DLD1 (cell line): ENCODE measurements at regions not wholly inside any gene's neighbourhood (a gene's known extent, or its start where the extent isn't known, plus 50 kb on each side); places are given as distances from the start of the nearest gene placed in this dataset.

Experiments used
- in situ Hi-C: cut with HindIII; loops from 2 replicates; pipeline ENCODE4 v1.10.0; 2017; ENCODE audit warnings: low sequenced_read_pairs

- in situ Hi-C loops = no loop called here
Observed at GRCh38 chr6:164258421-164258820, 843.9 kb downstream of the QKI start.

- in situ Hi-C loops = no loop called here
Observed at GRCh38 chr6:164252948-164253347, 838.4 kb downstream of the QKI start.

DNA sequence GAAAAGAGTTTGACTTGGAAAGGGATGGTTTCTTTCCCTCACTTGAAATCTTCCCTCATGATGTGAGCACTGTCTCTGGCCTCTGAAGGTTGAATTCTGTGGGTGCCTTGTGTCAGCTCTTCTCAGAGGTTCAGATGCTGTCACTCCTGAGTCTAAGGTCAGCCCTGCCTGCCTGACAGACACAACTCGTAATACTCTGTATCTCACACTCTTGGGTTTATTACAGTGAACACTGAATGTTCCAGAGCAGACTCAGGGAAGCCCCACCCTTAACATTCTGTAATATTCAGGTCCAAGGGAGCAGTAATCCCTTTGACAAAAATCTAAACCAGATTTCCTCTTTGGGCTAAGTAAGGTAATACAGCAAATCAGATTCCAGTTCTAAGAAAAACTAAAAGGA, 837.8 kb downstream of the QKI start:
- in situ Hi-C loops = no loop called here

DNA sequence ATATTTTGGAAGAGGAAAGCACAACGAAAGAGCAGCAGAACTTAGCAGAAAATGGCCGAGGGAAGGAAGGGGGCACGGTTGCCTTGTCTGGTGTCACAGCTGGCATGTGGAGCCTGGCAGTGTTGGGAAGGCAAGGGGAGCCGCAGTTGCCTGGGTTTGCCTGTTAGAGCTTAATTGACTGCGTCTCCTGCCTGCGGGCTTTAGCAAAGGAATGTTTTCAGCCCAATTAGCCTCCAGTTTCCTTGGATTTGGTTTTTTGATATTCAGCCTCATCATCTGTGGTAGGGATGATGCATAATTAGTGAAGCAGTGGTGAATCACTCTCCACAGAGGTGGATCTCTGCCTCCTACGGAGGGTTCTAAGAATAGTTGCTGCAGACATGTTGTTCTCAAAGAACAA, 832.6 kb downstream of the QKI start:
- in situ Hi-C loops = no loop called here

- in situ Hi-C loops = no loop called here
Observed at GRCh38 chr6:164246082-164246481, 831.6 kb downstream of the QKI start.

GRCh38 chr6:164243949-164244348, 829.4 kb downstream of the QKI start:
- in situ Hi-C loops = no loop called here

- in situ Hi-C loops = no loop called here
Observed at GRCh38 chr6:164243012-164243610, 828.6 kb downstream of the QKI start.

DNA sequence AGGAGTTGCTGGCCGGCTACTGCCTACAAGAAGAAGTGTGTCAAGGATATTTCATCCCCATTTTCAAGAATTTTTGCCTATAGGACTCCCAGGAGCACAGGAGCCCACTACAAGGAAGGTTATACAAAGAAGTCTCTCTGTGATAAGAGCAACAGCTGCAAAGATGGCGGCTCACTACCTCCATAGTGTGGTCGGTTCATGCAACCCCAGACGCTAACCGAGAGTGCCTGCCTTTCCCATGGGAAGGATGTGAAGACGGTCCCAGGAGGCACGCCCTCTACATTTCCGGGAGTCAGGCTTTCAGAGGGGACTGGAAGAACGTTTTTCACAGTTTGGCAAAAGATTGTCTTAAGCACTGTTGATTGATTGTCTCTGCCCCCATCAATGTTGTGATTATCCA, 816.3 kb downstream of the QKI start:
- in situ Hi-C loops = no loop called here

DNA sequence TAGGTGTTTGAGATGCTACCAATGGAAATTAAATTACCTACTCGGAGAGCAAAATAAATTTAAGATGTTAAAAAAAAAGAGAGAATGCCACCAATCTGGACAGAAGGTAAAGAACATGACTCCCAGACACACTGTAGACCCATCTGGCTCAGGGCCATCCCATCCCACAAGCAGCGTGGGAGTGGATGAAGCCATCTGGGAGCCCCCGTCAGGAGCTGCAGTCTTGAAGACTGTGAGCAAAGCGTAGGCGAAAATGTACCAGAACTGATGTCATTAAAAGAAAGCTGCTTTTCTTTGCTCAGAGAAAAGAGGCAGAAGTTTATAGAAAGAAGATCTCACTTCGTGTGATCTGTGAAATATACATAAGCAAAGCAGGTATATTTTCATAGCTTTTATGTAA, 815.7 kb downstream of the QKI start:
- in situ Hi-C loops = no loop called here

- in situ Hi-C loops = no loop called here
Observed at GRCh38 chr6:164229716-164230115, 815.2 kb downstream of the QKI start.

- in situ Hi-C loops = no loop called here
Observed at GRCh38 chr6:164227952-164228522, 813.5 kb downstream of the QKI start.

DNA sequence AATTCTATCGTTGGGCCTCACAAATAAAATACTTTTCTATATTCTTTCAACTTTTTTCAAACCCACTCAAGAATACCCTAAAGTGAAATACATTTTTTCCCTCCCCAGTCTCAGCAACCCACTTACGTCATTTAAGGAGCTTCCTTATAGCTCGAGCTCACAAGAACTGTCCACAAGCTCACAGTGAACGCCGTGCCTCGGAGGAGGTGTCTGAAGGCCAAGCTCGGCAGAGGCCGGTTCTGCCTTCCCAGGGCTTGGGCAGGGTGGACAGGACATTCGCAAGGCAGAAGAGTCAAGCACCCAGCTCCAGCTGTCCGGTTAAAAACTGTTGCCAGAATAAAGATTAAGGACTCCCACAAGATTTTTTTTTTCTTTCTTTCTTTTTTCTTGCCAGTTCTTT, 802.3 kb downstream of the QKI start:
- in situ Hi-C loops = no loop called here

GRCh38 chr6:164216368-164216767, 801.9 kb downstream of the QKI start:
- in situ Hi-C loops = no loop called here

DNA sequence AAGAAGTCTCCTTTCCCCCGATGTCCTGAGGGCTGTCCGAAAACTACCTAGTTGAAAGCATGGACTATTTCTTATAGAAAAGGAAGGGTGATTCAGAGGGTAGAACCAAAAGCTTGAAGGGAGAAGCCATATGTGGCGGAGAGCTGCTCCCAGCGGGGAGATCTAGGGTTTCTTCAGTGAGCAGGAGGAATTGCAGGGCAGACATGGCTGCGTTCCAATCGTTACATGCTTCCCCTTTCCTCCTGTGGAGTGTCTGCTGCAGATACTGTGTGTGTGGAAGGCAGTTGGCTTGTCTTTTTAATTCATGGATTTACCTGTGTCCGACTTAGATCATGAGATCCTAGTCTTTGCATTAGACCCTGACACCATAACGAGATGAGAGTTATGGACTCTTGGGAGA, 799.5 kb downstream of the QKI start:
- in situ Hi-C loops = no loop called here

- in situ Hi-C loops = no loop called here
Observed at GRCh38 chr6:164211254-164211653, 796.7 kb downstream of the QKI start.

DNA sequence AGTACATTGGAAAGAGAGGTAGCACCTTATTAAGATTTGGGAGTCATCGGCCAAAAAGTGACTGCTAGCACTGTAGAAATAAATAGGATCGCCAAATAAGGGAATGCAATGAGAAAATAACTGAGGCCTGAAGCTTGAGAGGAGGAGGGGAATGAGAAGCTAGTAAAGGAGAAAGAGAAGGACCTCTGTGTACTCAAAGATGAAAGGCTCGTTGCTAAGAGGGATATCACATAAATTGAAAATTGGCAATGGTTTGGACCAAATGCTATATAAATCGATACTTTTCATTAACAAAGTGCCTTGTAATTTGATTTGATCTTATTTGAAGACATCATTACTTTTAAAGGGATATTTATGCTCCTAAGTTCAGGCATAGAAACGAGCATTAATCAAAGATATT, 796.3 kb downstream of the QKI start:
- in situ Hi-C loops = no loop called here

- in situ Hi-C loops = no loop called here
Observed at GRCh38 chr6:164210323-164210722, 795.8 kb downstream of the QKI start.

GRCh38 chr6:164208371-164208770, 793.9 kb downstream of the QKI start:
- in situ Hi-C loops = no loop called here

DNA sequence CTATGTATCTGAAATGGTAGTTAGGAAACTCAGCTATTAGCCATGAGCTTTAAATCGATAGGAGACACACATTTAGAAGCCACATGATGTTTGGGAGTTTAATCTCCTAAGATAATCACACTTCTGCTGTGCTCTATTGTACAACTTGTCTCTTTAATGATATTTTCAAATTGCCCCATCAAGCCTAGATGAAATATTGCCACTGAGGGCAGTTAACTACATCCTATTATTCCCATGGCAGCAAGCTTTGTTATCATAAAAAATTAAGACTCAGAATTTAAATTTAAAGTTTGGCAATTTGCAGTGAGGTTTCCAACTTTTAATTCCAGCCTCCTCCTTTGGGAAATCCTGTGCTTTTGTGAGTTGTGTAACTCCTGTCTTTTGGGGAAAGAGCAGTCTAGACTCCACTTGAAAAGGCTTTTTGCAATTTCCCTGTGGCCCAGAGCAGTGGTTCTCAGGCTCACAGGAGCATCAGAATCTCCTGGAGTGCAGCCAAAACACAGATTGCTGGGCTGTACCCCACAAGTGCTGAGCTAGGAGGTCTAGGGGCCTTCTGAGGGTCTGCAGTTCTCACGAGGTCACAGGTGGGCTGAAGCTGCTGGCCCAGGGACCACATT, 792.4 kb downstream of the QKI start:
- in situ Hi-C loops = no loop called here

DNA sequence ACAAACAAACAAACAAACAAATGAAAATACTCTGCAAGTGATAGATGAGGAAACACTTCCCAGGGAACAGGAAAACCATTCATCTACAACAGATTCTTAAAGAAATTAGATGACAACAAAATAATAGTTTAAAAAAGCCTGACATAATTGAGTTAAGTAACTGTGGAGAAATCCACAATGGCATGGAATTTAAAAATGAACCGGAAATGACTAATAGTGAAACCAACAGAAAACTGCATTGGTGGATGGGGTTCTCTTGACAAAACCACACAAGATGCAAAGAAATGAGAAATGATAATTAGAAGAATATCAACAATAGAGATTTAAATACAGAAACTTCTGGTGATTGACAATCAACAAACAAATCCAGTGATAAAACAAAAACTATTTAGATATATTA, 785.6 kb downstream of the QKI start:
- in situ Hi-C loops = no loop called here

- in situ Hi-C loops = no loop called here
Observed at GRCh38 chr6:164195942-164196281, 781.4 kb downstream of the QKI start.

GRCh38 chr6:164195278-164195941, 780.9 kb downstream of the QKI start:
- in situ Hi-C loops = no loop called here
